GM12878 (cell line): ENCODE measurements at regions not wholly inside any gene's neighbourhood (a gene's known extent, or its start where the extent isn't known, plus 50 kb on each side); places are given as distances from the start of the nearest gene placed in this dataset.

Source experiments
- BHLHE40 ChIP-seq, 2 experiments: fragments of 450-650 bp in 1 of 2; IDR thresholded peaks; 2 replicates each; pipeline ENCODE4 v1.6.1; 2011 to 2017; ENCODE audit warnings: low read depth in 2 of 2, borderline replicate concordance in 1 of 2, improper control_type of control experiment in 1 of 2, low read length in 1 of 2, mild to moderate bottlenecking in 1 of 2
- DPF2 ChIP-seq: fragments of 450-650 bp; IDR thresholded peaks from 2 replicates; pipeline ENCODE4 v1.6.1; 2017; ENCODE audit warnings: mild to moderate bottlenecking
- EP300 ChIP-seq, 2 experiments: fragments of 150-350 bp in 1 of 2; IDR thresholded peaks; 2 replicates each; pipeline ENCODE4 v1.6.1; 2011 to 2012; ENCODE audit warnings: low read depth in 2 of 2, low read length in 2 of 2, borderline replicate concordance in 1 of 2, improper control_type of control experiment in 1 of 2, inconsistent platforms in 1 of 2; ENCODE audit not compliant: control insufficient read depth in 1 of 2
- HDGF ChIP-seq: fragments of 450-650 bp; IDR thresholded peaks from 2 replicates; pipeline ENCODE4 v1.6.1; 2016; ENCODE audit warnings: antibody characterized with exemption
- MTA2 ChIP-seq: fragments of 450-650 bp; IDR thresholded peaks from 2 replicates; pipeline ENCODE4 v1.6.1; 2016; ENCODE audit warnings: low read depth, mild to moderate bottlenecking, moderate library complexity
- SMAD5 ChIP-seq: IDR thresholded peaks from 2 replicates; pipeline ENCODE4 v1.6.1; 2016; ENCODE audit warnings: antibody characterized with exemption, low read depth
- TCF3 ChIP-seq: IDR thresholded peaks from 2 replicates; pipeline ENCODE4 v1.6.1; 2012; ENCODE audit warnings: low read depth, mild to moderate bottlenecking, low read length, borderline replicate concordance; ENCODE audit not compliant: insufficient read depth
- TF ChIP-seq, protein P1 (sequence below), 3 experiments: IDR thresholded peaks in 2 of 3; conservative IDR thresholded peaks in 1 of 3; 2 replicates each; pipeline ENCODE4 v1.5.1; 2011; ENCODE audit warnings: low read depth in 3 of 3, low read length in 3 of 3, mild to moderate bottlenecking in 3 of 3, control low read depth in 2 of 3, moderate library complexity in 2 of 3, inconsistent platforms in 1 of 3, mixed read lengths in 1 of 3; ENCODE audit not compliant: control insufficient read depth in 2 of 3, insufficient read depth in 1 of 3; ENCODE audit errors: extremely low read depth in 1 of 3
- TF ChIP-seq, protein P2 (sequence below): IDR thresholded peaks from 2 replicates; pipeline ENCODE4 v1.6.1; 2012; ENCODE audit warnings: low read depth, low read length, improper control_type of control experiment

DNA sequence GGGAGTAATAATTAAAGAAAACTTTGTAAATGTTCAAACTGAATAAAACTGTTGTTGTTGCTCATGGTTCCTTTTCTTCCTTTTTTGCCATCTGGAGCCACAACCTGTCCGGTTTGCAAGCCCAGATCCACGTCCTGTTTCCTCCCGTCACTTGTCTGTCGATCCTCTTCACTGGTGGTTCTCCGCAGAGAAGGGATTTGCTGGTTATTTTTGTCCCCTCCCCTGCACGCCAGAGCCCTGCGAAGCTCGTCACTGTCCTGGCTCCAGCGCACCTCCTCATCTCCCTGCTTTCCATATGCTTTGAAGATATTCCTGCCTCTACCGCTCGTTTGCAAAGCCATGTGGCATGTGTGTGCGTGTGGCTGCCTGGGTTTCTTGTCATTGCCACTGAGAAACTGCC, 461.4 kb downstream of the RNF144A start:
- TF ChIP-seq BHLHE40 (IDR thresholded peaks at IDR 0.05; ENCODE audit: borderline replicate concordance in 1 of 2, low read depth in 2 of 2, low read length in 1 of 2) (no peak), EP300 (IDR thresholded peaks at IDR 0.05; ENCODE audit: borderline replicate concordance in 1 of 2, control insufficient read depth in 1 of 2, low read depth in 2 of 2, low read length in 2 of 2) (no peak), DPF2 (no peak), TCF3 (no peak), SMAD5 (no peak), HDGF (no peak), MTA2 (no peak)
- TF ChIP-seq, protein P1, sequence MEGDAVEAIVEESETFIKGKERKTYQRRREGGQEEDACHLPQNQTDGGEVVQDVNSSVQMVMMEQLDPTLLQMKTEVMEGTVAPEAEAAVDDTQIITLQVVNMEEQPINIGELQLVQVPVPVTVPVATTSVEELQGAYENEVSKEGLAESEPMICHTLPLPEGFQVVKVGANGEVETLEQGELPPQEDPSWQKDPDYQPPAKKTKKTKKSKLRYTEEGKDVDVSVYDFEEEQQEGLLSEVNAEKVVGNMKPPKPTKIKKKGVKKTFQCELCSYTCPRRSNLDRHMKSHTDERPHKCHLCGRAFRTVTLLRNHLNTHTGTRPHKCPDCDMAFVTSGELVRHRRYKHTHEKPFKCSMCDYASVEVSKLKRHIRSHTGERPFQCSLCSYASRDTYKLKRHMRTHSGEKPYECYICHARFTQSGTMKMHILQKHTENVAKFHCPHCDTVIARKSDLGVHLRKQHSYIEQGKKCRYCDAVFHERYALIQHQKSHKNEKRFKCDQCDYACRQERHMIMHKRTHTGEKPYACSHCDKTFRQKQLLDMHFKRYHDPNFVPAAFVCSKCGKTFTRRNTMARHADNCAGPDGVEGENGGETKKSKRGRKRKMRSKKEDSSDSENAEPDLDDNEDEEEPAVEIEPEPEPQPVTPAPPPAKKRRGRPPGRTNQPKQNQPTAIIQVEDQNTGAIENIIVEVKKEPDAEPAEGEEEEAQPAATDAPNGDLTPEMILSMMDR (IDR thresholded peaks at IDR 0.05 in 2 of 3, conservative IDR thresholded peaks at IDR 0.05 in 1 of 3; ENCODE audit: control insufficient read depth in 2 of 3, extremely low read depth in 1 of 3, insufficient read depth in 1 of 3, low read depth in 3 of 3, low read length in 3 of 3), result no peak
- TF ChIP-seq, protein P2, sequence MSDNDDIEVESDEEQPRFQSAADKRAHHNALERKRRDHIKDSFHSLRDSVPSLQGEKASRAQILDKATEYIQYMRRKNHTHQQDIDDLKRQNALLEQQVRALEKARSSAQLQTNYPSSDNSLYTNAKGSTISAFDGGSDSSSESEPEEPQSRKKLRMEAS, result no peak
